ENCODE measurements at regions not wholly inside any gene's neighbourhood (a gene's known extent, or its start where the extent isn't known, plus 50 kb on each side); places are given as distances from the start of the nearest gene placed in this dataset.
A peak's percentile ranks its signal among the peaks of the same experiment; 100 is the strongest.

GRCh38 chr20:23189341-23189740, 103.2 kb upstream of the CD93 start:
- Histone ChIP-seq H3K36me3 (ENCODE audit: control insufficient read depth in 1 of 2, insufficient read depth in 2 of 2, low read depth in 1 of 2, low read length in 2 of 2) (no peaks in the 10 kb centered on the region), H3K9me3 (ENCODE audit: control insufficient read depth, low read length) (no peaks in the 10 kb centered on the region), H3K23ac (ENCODE audit: low read length in 2 of 2) (no peak overlapping the region), H2BK12ac (ENCODE audit: low read length in 2 of 2) (no peak overlapping the region), H3K4me1 (ENCODE audit: control insufficient read depth, insufficient read depth, low read depth, low read length) (no peaks in the 10 kb centered on the region), H3K4ac (ENCODE audit: low read depth in 1 of 2, low read length in 2 of 2) (no peak overlapping the region), H3K27ac (ENCODE audit: low read length, poor library complexity, severe bottlenecking) (no peak overlapping the region), H2AK5ac (ENCODE audit: low read length, severe bottlenecking) (no peak overlapping the region), H3K27me3 (ENCODE audit: control insufficient read depth in 1 of 2, insufficient read depth in 1 of 2, low read length in 2 of 2) (no peaks in the 10 kb centered on the region), H2BK15ac (ENCODE audit: low read depth, poor library complexity, severe bottlenecking) (no peak overlapping the region), H3K18ac (ENCODE audit: low read depth in 1 of 2, low read length in 2 of 2) (no peak overlapping the region), H2BK120ac (ENCODE audit: low read depth, low read length) (no peak overlapping the region), H2BK5ac (ENCODE audit: low read depth, low read length, poor library complexity, severe bottlenecking) (no peak overlapping the region), H3K14ac (ENCODE audit: low read length in 2 of 2) (no peak overlapping the region), H3K79me1 (replicated peaks; ENCODE audit: low read length, poor library complexity, severe bottlenecking) (no peaks in the 10 kb centered on the region), H3K4me2 (ENCODE audit: low read length, poor library complexity, severe bottlenecking) (no peak overlapping the region), H4K91ac (ENCODE audit: low read length) (no peak overlapping the region), H3K9ac (ENCODE audit: low read length) (no peak overlapping the region), H4K8ac (ENCODE audit: low read length) (no peak overlapping the region), H2AFZ (ENCODE audit: low read depth, low read length) (no peak overlapping the region), H3K4me3 (ENCODE audit: insufficient read depth in 1 of 2, low read depth in 1 of 2, low read length in 2 of 2) (no peak overlapping the region)
- no peak for DNase-seq
- WGBS, result 93% methylated on average over 11 of the region's 11 CpGs

DNA sequence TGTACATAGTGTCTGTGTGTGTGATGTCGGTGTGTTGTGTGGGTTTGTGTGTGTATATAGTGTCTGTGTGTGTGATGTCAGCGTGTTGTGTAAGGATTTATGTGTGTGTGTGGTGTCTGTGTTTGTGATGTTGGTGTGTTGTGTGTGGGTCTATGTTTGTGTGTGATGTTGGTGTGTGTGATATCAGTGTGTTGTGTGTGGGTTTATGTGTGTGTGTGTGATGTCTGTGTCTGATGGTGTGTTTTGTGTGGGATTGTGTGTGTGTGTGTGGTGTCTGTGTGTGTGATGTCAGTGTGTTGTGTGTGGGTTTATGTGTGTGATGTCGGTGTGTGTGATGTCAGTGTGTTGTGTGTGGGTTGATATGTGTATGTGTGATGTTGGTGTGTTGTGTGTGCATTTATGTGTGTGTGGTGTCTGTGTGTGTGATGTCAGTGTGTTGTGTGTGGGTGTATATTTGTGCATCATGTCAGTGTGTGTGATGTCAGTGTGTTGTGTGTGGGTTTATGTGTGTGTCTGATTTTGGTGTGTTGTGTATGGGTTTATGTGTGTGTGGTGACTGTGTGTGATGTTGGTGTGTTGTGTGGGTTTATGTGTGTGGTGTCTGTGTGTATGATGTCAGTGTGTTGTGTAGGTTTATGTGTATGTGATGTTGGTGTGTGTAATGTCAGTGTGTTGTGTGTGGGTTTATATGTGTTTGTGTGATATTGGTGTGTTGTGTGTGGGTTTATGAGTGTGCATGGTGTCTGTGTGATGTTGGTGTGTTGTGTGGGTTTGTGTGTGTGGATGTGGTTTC, 102.4 kb upstream of the CD93 start:
- Histone ChIP-seq H3K23ac (ENCODE audit: low read length in 2 of 2) (peak overlapping the region in 1 of 2 experiments; percentile 26), H2AK5ac (ENCODE audit: low read length, severe bottlenecking) (no peak overlapping the region), H2BK5ac (ENCODE audit: low read depth, low read length, poor library complexity, severe bottlenecking) (no peak overlapping the region), H3K14ac (ENCODE audit: low read length in 2 of 2) (peak overlapping the region in 1 of 2 experiments; percentile 3), H3K4me3 (ENCODE audit: insufficient read depth in 1 of 2, low read depth in 1 of 2, low read length in 2 of 2) (no peak overlapping the region), H3K36me3 (ENCODE audit: control insufficient read depth in 1 of 2, insufficient read depth in 2 of 2, low read depth in 1 of 2, low read length in 2 of 2) (no peaks in the 10 kb centered on the region), H2BK15ac (ENCODE audit: low read depth, poor library complexity, severe bottlenecking) (no peak overlapping the region), H2BK120ac (ENCODE audit: low read depth, low read length) (no peak overlapping the region), H3K79me1 (replicated peaks; ENCODE audit: low read length, poor library complexity, severe bottlenecking) (no peaks in the 10 kb centered on the region), H3K4me2 (ENCODE audit: low read length, poor library complexity, severe bottlenecking) (no peak overlapping the region), H4K91ac (ENCODE audit: low read length) (no peak overlapping the region), H2AFZ (ENCODE audit: low read depth, low read length) (no peak overlapping the region), H3K9ac (ENCODE audit: low read length) (no peak overlapping the region), H4K8ac (ENCODE audit: low read length) (no peak overlapping the region), H3K9me3 (ENCODE audit: control insufficient read depth, low read length) (no peaks in the 10 kb centered on the region), H3K27ac (ENCODE audit: low read length, poor library complexity, severe bottlenecking) (no peak overlapping the region), H3K27me3 (ENCODE audit: control insufficient read depth in 1 of 2, insufficient read depth in 1 of 2, low read length in 2 of 2) (no peaks in the 10 kb centered on the region), H3K18ac (ENCODE audit: low read depth in 1 of 2, low read length in 2 of 2) (peak overlapping the region in 1 of 2 experiments; percentile 60), H3K4ac (ENCODE audit: low read depth in 1 of 2, low read length in 2 of 2) (no peak overlapping the region), H3K4me1 (ENCODE audit: control insufficient read depth, insufficient read depth, low read depth, low read length) (no peaks in the 10 kb centered on the region), H2BK12ac (ENCODE audit: low read length in 2 of 2) (no peak overlapping the region)
- no peak for DNase-seq
- WGBS, result 88% methylated on average over 3 of the region's 3 CpGs

DNA sequence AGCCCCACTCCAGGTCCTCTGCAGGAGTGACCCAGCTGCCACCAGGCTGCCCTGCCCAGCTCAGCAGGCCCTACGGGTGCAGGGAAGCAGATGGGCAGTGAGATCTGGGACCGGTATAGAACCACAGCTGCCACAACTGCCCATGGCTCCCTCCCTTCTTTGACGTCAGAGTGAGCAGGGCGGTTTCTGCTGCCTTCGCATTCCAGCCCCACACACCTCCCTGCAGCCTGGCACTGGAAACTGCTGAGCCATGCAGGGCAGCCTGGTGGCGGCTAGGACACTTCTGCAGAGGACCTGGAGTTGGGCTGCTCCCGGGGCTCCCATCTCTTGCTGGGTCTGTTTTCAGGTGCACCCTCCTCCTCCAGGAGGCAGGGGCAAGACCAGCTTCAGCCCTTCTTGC, 101.6 kb upstream of the CD93 start:
- Histone ChIP-seq H3K79me1 (replicated peaks; ENCODE audit: low read length, poor library complexity, severe bottlenecking) (no peaks in the 10 kb centered on the region), H2BK15ac (ENCODE audit: low read depth, poor library complexity, severe bottlenecking) (no peak overlapping the region), H2BK12ac (ENCODE audit: low read length in 2 of 2) (no peak overlapping the region), H3K4me1 (ENCODE audit: control insufficient read depth, insufficient read depth, low read depth, low read length) (no peaks in the 10 kb centered on the region), H3K27me3 (ENCODE audit: control insufficient read depth in 1 of 2, insufficient read depth in 1 of 2, low read length in 2 of 2) (no peaks in the 10 kb centered on the region), H3K36me3 (ENCODE audit: control insufficient read depth in 1 of 2, insufficient read depth in 2 of 2, low read depth in 1 of 2, low read length in 2 of 2) (no peaks in the 10 kb centered on the region), H3K23ac (ENCODE audit: low read length in 2 of 2) (peak overlapping the region in 1 of 2 experiments; percentile 31), H2BK120ac (ENCODE audit: low read depth, low read length) (no peak overlapping the region), H4K91ac (ENCODE audit: low read length) (no peak overlapping the region), H2BK5ac (ENCODE audit: low read depth, low read length, poor library complexity, severe bottlenecking) (no peak overlapping the region), H2AK5ac (ENCODE audit: low read length, severe bottlenecking) (no peak overlapping the region), H3K4me3 (ENCODE audit: insufficient read depth in 1 of 2, low read depth in 1 of 2, low read length in 2 of 2) (no peak overlapping the region), H3K4me2 (ENCODE audit: low read length, poor library complexity, severe bottlenecking) (no peak overlapping the region), H3K9ac (ENCODE audit: low read length) (no peak overlapping the region), H2AFZ (ENCODE audit: low read depth, low read length) (no peak overlapping the region), H3K18ac (ENCODE audit: low read depth in 1 of 2, low read length in 2 of 2) (no peak overlapping the region), H3K14ac (ENCODE audit: low read length in 2 of 2) (peak overlapping the region in 1 of 2 experiments; percentile 9), H4K8ac (ENCODE audit: low read length) (no peak overlapping the region), H3K27ac (ENCODE audit: low read length, poor library complexity, severe bottlenecking) (no peak overlapping the region), H3K9me3 (ENCODE audit: control insufficient read depth, low read length) (no peaks in the 10 kb centered on the region), H3K4ac (ENCODE audit: low read depth in 1 of 2, low read length in 2 of 2) (no peak overlapping the region)
- 88% methylated on average over 7 of the region's 7 CpGs for WGBS
- DNase-seq, result no peak

DNA sequence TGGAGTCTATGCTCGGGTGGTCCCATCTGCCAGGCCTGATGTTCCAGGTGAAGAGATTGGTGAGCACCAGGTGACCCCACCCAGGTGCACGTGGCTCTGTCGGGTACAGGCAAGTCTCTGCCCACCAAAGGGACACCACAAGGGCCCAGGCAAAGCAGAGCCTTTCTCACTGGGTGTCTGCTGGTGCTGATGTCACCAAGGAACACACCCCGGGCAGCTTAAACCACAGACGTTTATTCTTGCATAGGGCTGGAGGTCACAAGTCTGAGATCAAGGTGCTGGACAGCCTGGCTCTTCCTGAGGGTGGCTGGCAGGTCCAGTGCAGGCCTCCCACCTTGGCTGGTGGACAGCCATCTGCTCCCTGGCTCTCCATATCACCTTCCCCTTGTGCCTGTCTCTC, 100.7 kb upstream of the CD93 start:
- H4K91ac ChIP-seq (ENCODE audit: low read length), result no peak overlapping the region
- no peak overlapping the region for H2BK5ac ChIP-seq (ENCODE audit: low read depth, low read length, poor library complexity, severe bottlenecking)
- no peaks in the 10 kb centered on the region for H3K79me1 ChIP-seq (replicated peaks; ENCODE audit: low read length, poor library complexity, severe bottlenecking)
- no peaks in the 10 kb centered on the region for H3K27me3 ChIP-seq (ENCODE audit: control insufficient read depth in 1 of 2, insufficient read depth in 1 of 2, low read length in 2 of 2)
- no peak overlapping the region for H2AK5ac ChIP-seq (ENCODE audit: low read length, severe bottlenecking)
- no peak overlapping the region for H3K4me3 ChIP-seq (ENCODE audit: insufficient read depth in 1 of 2, low read depth in 1 of 2, low read length in 2 of 2)
- no peak overlapping the region for H2BK15ac ChIP-seq (ENCODE audit: low read depth, poor library complexity, severe bottlenecking)
- H2BK120ac ChIP-seq (ENCODE audit: low read depth, low read length), result no peak overlapping the region
- no peak overlapping the region for H4K8ac ChIP-seq (ENCODE audit: low read length)
- no peaks in the 10 kb centered on the region for H3K4me1 ChIP-seq (ENCODE audit: control insufficient read depth, insufficient read depth, low read depth, low read length)
- no peaks in the 10 kb centered on the region for H3K9me3 ChIP-seq (ENCODE audit: control insufficient read depth, low read length)
- no peak overlapping the region for H3K23ac ChIP-seq (ENCODE audit: low read length in 2 of 2)
- 78% methylated on average over 5 of the region's 5 CpGs for WGBS
- H3K27ac ChIP-seq (ENCODE audit: low read length, poor library complexity, severe bottlenecking), result no peak overlapping the region
- H3K18ac ChIP-seq (ENCODE audit: low read depth in 1 of 2, low read length in 2 of 2), result no peak overlapping the region
- H3K4ac ChIP-seq (ENCODE audit: low read depth in 1 of 2, low read length in 2 of 2), result peak overlapping the region in 1 of 2 experiments; percentile 15
- H2AFZ ChIP-seq (ENCODE audit: low read depth, low read length), result no peak overlapping the region
- H3K14ac ChIP-seq (ENCODE audit: low read length in 2 of 2), result no peak overlapping the region
- DNase-seq, result no peak
- H3K4me2 ChIP-seq (ENCODE audit: low read length, poor library complexity, severe bottlenecking), result no peak overlapping the region
- no peak overlapping the region for H3K9ac ChIP-seq (ENCODE audit: low read length)
- no peaks in the 10 kb centered on the region for H3K36me3 ChIP-seq (ENCODE audit: control insufficient read depth in 1 of 2, insufficient read depth in 2 of 2, low read depth in 1 of 2, low read length in 2 of 2)
- no peak overlapping the region for H2BK12ac ChIP-seq (ENCODE audit: low read length in 2 of 2)
